ENCODE measurements at regions not wholly inside any gene's neighbourhood (a gene's known extent, or its start where the extent isn't known, plus 50 kb on each side); places are given as distances from the start of the nearest gene placed in this dataset.

DNA sequence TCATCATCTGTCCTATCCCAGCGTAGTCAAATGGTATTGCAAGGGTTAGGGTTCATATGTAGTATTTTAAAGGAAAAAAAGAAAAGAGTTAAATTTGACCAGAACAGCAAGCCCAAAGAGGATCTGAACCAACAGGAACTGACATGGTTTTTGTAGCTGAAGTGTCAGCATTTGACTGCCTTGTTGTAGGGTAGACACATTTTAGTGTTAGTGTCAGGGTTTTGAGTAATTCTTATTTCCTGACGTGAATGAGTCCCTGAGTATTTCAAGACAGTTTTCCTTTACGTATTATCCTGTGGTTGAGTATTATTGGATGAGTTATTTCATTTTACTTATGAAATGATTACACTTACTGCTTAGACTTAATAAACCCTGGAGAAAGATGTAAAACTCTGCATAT is 173.3 kb upstream of the ZEB2 start:
- Histone ChIP-seq H3K9ac (ENCODE audit: low read depth, low read length) (no peak overlapping the region), H3K36me3 (ENCODE audit: control insufficient read depth, insufficient read depth, low read length) (no peaks in the 10 kb centered on the region), H3K27me3 (ENCODE audit: control insufficient read depth, insufficient read depth, low read length) (no peaks in the 10 kb centered on the region), H3K27ac (ENCODE audit: low read depth, low read length) (no peak overlapping the region), H3K4me1 (ENCODE audit: control insufficient read depth, insufficient read depth, low read length) (no peaks in the 10 kb centered on the region), H3K4me3 (ENCODE audit: low read depth, low read length) (no peak overlapping the region), H3K9me3 (ENCODE audit: control insufficient read depth, insufficient read depth, low read length) (no peaks in the 10 kb centered on the region)

DNA sequence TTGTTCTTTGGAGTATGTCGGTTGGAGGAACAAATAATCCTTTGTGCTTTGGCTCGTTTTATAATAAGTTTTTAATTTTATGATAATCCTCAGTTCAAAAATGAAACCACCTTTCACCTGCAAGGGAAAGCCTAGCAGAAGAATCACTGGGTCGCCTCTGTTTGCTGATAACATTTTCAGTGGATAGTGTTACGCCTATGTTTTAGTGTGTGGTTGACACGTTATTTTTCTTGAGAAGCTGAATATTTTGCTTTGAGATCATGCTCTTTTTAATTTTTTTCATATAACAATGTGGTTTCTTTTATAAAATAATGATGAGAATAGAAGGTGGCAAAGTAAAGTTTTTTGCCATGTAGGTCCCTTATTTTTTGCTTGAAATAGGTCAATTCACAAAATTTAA is 172.7 kb upstream of the ZEB2 start:
- Histone ChIP-seq H3K9ac (ENCODE audit: low read depth, low read length) (no peak overlapping the region), H3K4me3 (ENCODE audit: low read depth, low read length) (no peak overlapping the region), H3K27me3 (ENCODE audit: control insufficient read depth, insufficient read depth, low read length) (no peaks in the 10 kb centered on the region), H3K4me1 (ENCODE audit: control insufficient read depth, insufficient read depth, low read length) (no peaks in the 10 kb centered on the region), H3K36me3 (ENCODE audit: control insufficient read depth, insufficient read depth, low read length) (no peaks in the 10 kb centered on the region), H3K9me3 (ENCODE audit: control insufficient read depth, insufficient read depth, low read length) (no peaks in the 10 kb centered on the region), H3K27ac (ENCODE audit: low read depth, low read length) (no peak overlapping the region)

DNA sequence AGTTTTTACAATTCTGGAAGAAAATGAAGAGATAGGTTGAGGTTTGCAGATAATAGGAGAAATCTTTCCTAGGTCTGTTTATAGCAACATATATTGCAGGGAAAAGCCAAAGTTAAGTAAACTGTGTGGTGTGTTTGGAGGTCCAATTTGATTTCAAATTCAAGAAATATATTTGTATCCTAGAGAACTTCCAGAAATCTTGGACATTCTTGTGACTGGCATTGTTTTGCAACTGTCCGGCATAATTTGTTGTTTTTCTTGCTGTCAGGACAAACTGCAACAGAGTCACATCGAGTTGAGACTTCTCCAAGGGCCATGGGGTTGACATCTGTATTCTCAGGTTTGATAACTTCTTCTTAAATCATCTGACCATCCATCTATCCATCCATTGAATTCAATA is 170.9 kb upstream of the ZEB2 start:
- no peak overlapping the region for H3K4me3 ChIP-seq (ENCODE audit: low read depth, low read length)
- H3K9ac ChIP-seq (ENCODE audit: low read depth, low read length) = no peak overlapping the region
- H3K9me3 ChIP-seq (ENCODE audit: control insufficient read depth, insufficient read depth, low read length) = no peaks in the 10 kb centered on the region
- no peaks in the 10 kb centered on the region for H3K27me3 ChIP-seq (ENCODE audit: control insufficient read depth, insufficient read depth, low read length)
- no peak overlapping the region for H3K27ac ChIP-seq (ENCODE audit: low read depth, low read length)
- H3K36me3 ChIP-seq (ENCODE audit: control insufficient read depth, insufficient read depth, low read length) = no peaks in the 10 kb centered on the region
- no peaks in the 10 kb centered on the region for H3K4me1 ChIP-seq (ENCODE audit: control insufficient read depth, insufficient read depth, low read length)

DNA sequence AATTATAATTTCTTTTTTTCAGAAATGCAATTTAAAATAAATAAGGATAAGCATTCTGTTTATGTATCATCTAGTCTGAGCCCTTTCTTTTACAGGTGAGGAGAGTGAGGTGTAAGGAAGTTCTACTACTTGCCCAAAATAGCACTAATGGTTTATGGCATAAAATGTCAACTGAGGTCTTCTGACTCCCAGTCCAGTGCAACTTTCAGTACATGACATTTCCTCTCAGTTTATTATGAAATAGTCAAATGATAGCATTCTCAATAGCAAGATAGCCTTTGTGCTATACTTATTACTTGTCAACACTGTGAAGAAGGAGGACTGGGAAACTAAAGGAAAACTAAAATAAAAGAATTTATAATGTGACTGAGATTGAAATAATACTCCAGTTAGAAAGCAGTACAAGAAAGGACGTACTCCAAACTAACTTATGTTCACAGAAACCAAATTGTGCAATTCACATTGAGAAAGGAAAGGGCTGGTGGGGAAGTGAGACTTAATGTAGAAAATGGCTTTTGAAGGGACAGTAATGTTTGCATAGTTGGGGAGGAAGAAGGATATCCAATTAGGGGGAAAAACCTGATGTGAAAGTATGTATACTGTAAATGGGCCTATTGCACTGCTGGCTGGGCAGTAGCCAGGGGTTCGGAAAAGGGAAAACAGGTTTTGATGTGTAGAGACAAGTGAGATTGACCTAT is 166.7 kb upstream of the ZEB2 start:
- no peak overlapping the region for H3K4me3 ChIP-seq (ENCODE audit: low read depth, low read length)
- no peaks in the 10 kb centered on the region for H3K4me1 ChIP-seq (ENCODE audit: control insufficient read depth, insufficient read depth, low read length)

DNA sequence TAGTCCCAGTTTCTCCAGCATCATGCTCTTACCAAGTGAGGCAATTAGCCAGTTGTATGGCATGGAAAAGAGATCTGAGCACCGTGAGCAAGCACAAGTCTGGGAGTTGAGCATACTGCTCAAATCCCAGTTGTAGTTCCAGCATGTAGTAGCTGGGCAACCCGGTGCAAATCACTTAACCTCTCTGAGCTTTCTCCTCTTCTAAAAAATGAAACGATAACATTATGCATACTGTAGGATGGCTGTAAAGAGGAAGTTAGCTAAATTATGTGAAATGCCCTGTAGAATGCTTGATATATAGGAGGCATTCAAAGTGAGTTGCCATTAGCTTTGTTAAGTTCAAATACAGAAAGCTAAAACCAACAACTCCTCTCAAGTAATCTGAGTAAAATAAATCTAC is 164.0 kb upstream of the ZEB2 start:
- H3K9ac ChIP-seq (ENCODE audit: low read depth, low read length) = no peak overlapping the region
- no peak overlapping the region for H3K4me3 ChIP-seq (ENCODE audit: low read depth, low read length)

More for the DNA sequence above, 166.7 kb upstream of the ZEB2 start:
- no peaks in the 10 kb centered on the region for H3K9me3 ChIP-seq (ENCODE audit: control insufficient read depth, insufficient read depth, low read length)
- H3K9ac ChIP-seq (ENCODE audit: low read depth, low read length) = no peak overlapping the region
- H3K36me3 ChIP-seq (ENCODE audit: control insufficient read depth, insufficient read depth, low read length) = no peaks in the 10 kb centered on the region
- no peaks in the 10 kb centered on the region for H3K27me3 ChIP-seq (ENCODE audit: control insufficient read depth, insufficient read depth, low read length)
- H3K27ac ChIP-seq (ENCODE audit: low read depth, low read length) = no peak overlapping the region

DNA sequence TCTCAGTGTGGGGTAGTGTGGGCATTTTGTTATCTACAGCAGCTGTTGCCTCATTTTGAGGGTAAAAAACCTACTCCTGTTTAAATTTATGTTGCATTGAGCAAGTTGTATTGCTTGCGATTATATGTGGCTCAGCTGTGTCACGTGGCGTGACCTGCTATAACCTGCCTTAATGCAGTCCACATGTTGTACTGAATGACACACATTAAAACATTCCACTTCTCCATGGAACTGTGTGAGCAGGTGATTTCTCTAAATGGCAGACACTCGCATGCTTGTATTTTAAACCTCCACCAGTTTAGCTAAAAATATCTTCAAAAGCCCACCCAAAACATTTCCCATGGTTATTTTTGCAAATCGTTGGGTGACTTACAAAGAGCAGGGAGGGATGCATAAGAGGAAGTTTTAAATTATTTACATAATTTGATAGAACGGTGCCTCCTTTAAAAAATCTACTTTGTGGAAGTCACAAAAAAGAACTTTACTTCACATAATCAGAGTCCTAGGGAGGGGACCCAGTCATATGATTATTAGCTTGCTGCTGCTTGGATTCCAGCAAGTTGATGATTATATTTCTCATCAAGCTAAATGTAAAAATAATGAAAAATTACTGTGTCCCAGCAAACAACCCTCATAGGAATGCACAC is 163.3 kb upstream of the ZEB2 start:
- Histone ChIP-seq H3K9ac (ENCODE audit: low read depth, low read length) (no peak overlapping the region), H3K27me3 (ENCODE audit: control insufficient read depth, insufficient read depth, low read length) (no peaks in the 10 kb centered on the region), H3K36me3 (ENCODE audit: control insufficient read depth, insufficient read depth, low read length) (no peaks in the 10 kb centered on the region), H3K27ac (ENCODE audit: low read depth, low read length) (no peak overlapping the region), H3K4me1 (ENCODE audit: control insufficient read depth, insufficient read depth, low read length) (0 out of 2 replicates have a peak, but pooled peaks cover 2% of the 10 kb centered on the region), H3K9me3 (ENCODE audit: control insufficient read depth, insufficient read depth, low read length) (no peaks in the 10 kb centered on the region), H3K4me3 (ENCODE audit: low read depth, low read length) (no peak overlapping the region)

More for the DNA sequence above, 164.0 kb upstream of the ZEB2 start:
- no peaks in the 10 kb centered on the region for H3K27me3 ChIP-seq (ENCODE audit: control insufficient read depth, insufficient read depth, low read length)
- H3K27ac ChIP-seq (ENCODE audit: low read depth, low read length) = no peak overlapping the region
- H3K4me1 ChIP-seq (ENCODE audit: control insufficient read depth, insufficient read depth, low read length) = 0 out of 2 replicates have a peak, but pooled peaks cover 2% of the 10 kb centered on the region
- H3K36me3 ChIP-seq (ENCODE audit: control insufficient read depth, insufficient read depth, low read length) = no peaks in the 10 kb centered on the region
- H3K9me3 ChIP-seq (ENCODE audit: control insufficient read depth, insufficient read depth, low read length) = no peaks in the 10 kb centered on the region

DNA sequence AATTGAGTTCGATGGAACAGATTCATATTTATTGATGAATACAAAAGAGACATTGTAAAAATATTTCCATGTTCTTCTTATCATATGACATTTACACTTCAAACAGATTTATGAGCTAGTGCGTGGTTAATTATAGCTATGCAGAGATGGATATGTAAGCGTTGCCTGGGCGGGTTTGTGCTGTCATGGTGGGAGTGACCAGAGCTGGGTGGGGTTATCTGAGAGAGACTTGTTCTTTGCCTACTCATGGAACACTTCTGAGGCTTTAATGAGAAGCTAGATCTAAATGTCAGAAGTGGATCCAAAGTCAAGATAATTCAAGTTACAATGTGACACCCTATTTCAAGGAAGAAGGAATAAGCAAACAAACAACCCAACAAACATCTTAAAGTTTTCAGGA is 162.3 kb upstream of the ZEB2 start:
- Histone ChIP-seq H3K27me3 (ENCODE audit: control insufficient read depth, insufficient read depth, low read length) (no peaks in the 10 kb centered on the region), H3K9me3 (ENCODE audit: control insufficient read depth, insufficient read depth, low read length) (no peaks in the 10 kb centered on the region), H3K4me3 (ENCODE audit: low read depth, low read length) (no peak overlapping the region), H3K9ac (ENCODE audit: low read depth, low read length) (no peak overlapping the region), H3K27ac (ENCODE audit: low read depth, low read length) (no peak overlapping the region), H3K4me1 (ENCODE audit: control insufficient read depth, insufficient read depth, low read length) (0 out of 2 replicates have a peak, but pooled peaks cover 2% of the 10 kb centered on the region), H3K36me3 (ENCODE audit: control insufficient read depth, insufficient read depth, low read length) (no peaks in the 10 kb centered on the region)

DNA sequence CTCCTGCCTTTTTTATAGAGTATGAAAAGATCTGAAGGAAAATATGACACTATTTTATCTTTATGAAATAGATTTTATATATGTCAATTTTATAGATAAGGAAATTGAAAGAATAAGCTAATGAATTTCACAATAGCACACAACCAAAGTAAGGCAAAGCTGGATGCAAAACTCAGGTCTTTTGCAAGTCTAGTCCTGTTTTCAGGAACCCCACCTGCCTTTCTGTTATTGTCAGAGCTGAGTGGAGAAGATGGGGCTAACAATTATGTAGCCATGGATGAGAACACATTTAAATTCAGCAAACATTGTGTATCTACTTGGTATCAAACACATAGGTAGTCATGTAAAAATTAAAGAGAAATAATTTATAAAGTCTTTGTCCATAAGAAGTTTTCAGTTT is 161.5 kb upstream of the ZEB2 start:
- no peak overlapping the region for H3K4me3 ChIP-seq (ENCODE audit: low read depth, low read length)
- H3K36me3 ChIP-seq (ENCODE audit: control insufficient read depth, insufficient read depth, low read length) = no peaks in the 10 kb centered on the region
- H3K9me3 ChIP-seq (ENCODE audit: control insufficient read depth, insufficient read depth, low read length) = no peaks in the 10 kb centered on the region
- H3K9ac ChIP-seq (ENCODE audit: low read depth, low read length) = no peak overlapping the region
- H3K27ac ChIP-seq (ENCODE audit: low read depth, low read length) = no peak overlapping the region
- no peaks in the 10 kb centered on the region for H3K27me3 ChIP-seq (ENCODE audit: control insufficient read depth, insufficient read depth, low read length)
- H3K4me1 ChIP-seq (ENCODE audit: control insufficient read depth, insufficient read depth, low read length) = 0 out of 2 replicates have a peak, but pooled peaks cover 2% of the 10 kb centered on the region

DNA sequence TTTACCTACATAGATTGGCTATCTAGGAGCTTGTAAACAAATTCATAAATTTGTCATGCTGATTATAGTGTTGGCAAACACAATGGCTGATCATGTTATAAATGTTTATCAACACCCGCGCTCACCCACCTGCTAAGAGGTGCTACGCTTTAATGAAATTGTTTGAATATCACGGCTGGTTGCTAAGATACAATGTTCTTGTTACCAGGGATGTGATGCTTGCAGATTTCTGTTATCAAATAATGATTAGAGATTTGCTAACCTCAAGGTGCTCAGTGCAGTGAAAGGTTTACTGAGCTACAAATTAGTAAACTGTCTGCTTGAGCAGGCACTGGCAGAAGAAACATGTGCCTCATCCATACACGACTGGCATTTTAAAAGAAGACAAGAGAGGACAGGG is 160.0 kb upstream of the ZEB2 start:
- Histone ChIP-seq H3K9me3 (ENCODE audit: control insufficient read depth, insufficient read depth, low read length) (no peaks in the 10 kb centered on the region), H3K27ac (ENCODE audit: low read depth, low read length) (no peak overlapping the region), H3K36me3 (ENCODE audit: control insufficient read depth, insufficient read depth, low read length) (no peaks in the 10 kb centered on the region), H3K27me3 (ENCODE audit: control insufficient read depth, insufficient read depth, low read length) (no peaks in the 10 kb centered on the region), H3K4me1 (ENCODE audit: control insufficient read depth, insufficient read depth, low read length) (0 out of 2 replicates have a peak, but pooled peaks cover 2% of the 10 kb centered on the region), H3K9ac (ENCODE audit: low read depth, low read length) (no peak overlapping the region), H3K4me3 (ENCODE audit: low read depth, low read length) (no peak overlapping the region)

DNA sequence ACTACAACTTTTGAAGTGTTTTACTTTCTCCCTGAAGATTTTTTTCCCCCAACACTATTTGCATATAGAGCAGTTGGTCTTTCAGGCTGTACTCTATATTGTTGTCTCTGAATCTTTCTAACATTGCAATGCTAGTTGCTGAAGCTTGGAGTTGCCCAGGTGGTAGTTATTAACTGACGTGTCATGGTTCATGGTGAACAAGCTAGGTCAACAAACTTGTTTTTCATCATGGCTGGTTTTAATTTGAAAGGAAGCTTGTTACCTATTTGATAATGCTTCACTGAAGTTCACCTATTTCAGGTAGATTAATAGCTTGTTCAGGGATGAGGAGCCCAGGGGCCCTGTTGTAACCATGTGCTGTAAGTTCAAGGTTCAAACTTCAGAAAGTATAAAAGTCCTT is 158.8 kb upstream of the ZEB2 start:
- H3K27me3 ChIP-seq (ENCODE audit: control insufficient read depth, insufficient read depth, low read length) = no peaks in the 10 kb centered on the region
- H3K9ac ChIP-seq (ENCODE audit: low read depth, low read length) = no peak overlapping the region
- no peak overlapping the region for H3K4me3 ChIP-seq (ENCODE audit: low read depth, low read length)
- no peaks in the 10 kb centered on the region for H3K9me3 ChIP-seq (ENCODE audit: control insufficient read depth, insufficient read depth, low read length)
- 0 out of 2 replicates have a peak, but pooled peaks cover 2% of the 10 kb centered on the region for H3K4me1 ChIP-seq (ENCODE audit: control insufficient read depth, insufficient read depth, low read length)
- H3K27ac ChIP-seq (ENCODE audit: low read depth, low read length) = no peak overlapping the region
- no peaks in the 10 kb centered on the region for H3K36me3 ChIP-seq (ENCODE audit: control insufficient read depth, insufficient read depth, low read length)

DNA sequence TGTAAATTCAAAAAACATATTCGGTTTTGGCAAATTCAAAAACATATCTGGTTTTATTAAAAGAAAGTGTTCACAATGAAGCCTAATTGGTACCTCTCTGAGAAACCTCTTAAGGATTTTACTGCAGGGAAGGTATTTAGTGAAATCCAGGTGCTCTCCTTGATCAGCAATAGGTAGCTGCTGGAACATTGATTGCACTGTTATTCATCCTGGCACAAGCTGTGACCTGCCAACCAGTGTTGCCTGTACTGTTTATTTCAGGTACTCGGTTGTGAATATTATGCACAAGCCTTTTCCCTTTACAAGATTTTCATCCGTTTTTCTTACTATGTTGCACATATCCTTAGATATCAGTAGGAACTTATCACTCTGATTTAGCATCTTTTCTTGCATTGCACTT is 155.8 kb upstream of the ZEB2 start:
- Histone ChIP-seq H3K4me3 (ENCODE audit: low read depth, low read length) (no peak overlapping the region), H3K27ac (ENCODE audit: low read depth, low read length) (no peak overlapping the region), H3K4me1 (ENCODE audit: control insufficient read depth, insufficient read depth, low read length) (0 out of 2 replicates have a peak, but pooled peaks cover 2% of the 10 kb centered on the region), H3K27me3 (ENCODE audit: control insufficient read depth, insufficient read depth, low read length) (no peaks in the 10 kb centered on the region), H3K9ac (ENCODE audit: low read depth, low read length) (no peak overlapping the region), H3K9me3 (ENCODE audit: control insufficient read depth, insufficient read depth, low read length) (no peaks in the 10 kb centered on the region), H3K36me3 (ENCODE audit: control insufficient read depth, insufficient read depth, low read length) (no peaks in the 10 kb centered on the region)

All from HUES48 (cell line).